ENCODE measurements at regions not wholly inside any gene's neighbourhood (a gene's known extent, or its start where the extent isn't known, plus 50 kb on each side); places are given as distances from the start of the nearest gene placed in this dataset.

DNA sequence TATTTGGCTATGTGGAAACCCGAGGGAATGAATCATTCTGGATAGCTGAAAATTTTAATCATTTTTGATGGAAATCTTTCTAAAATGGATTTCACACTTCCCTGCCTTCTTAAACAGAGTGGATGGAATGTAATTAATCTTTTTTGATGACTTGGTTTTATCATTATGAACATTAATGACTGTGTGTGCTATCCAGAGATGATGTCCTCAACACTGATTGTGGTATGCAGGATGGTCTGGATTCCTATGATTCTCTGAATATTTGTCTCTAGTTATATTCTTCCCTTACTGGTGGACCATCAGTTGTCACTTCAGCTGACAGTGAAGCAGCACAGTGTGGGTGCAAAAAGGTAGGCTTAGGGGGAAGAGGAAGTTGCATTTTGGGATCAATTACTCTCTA, 513.5 kb downstream of the LMO4 start:
- Histone ChIP-seq H3K27ac (no peak overlapping the region), H3K4me1 (no peaks in the 10 kb centered on the region), H3K9me3 (no peaks in the 10 kb centered on the region), H3K36me3 (no peaks in the 10 kb centered on the region), H3K4me3 (no peak overlapping the region), H3K27me3 (ENCODE audit: low read depth) (no peaks in the 10 kb centered on the region)
- ATAC-seq (no peak), DNase-seq (no peak)
- no peak for TF ChIP-seq CTCF (IDR thresholded peaks at IDR 0.05)
- intact Hi-C loops (cut with DNase I), result no loop called here

DNA sequence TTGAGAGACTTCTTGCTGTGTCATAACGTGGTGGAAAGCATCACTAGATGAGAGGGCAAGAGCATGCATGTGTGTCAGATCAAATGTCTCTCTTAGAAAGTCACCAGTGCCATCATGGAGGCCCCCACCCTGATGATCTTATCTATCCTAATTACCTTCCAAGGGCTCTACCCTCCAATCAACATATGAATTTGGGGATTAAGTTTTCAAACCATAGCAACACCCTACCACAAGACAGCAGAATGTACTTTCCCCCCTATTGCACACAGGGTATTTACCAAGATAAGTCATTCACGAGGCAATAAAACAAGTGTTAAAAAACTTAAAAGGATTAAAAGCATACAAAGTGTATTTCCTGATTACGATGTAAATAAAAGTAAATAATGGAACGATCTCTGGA, 515.6 kb downstream of the LMO4 start:
- Histone ChIP-seq H3K4me1 (no peaks in the 10 kb centered on the region), H3K9me3 (no peaks in the 10 kb centered on the region), H3K4me3 (no peak overlapping the region), H3K27me3 (ENCODE audit: low read depth) (no peaks in the 10 kb centered on the region), H3K36me3 (no peaks in the 10 kb centered on the region), H3K27ac (no peak overlapping the region)
- intact Hi-C loops (cut with DNase I), result no loop called here
- DNase-seq, result no peak
- no peak for ATAC-seq
- no peak for TF ChIP-seq CTCF (IDR thresholded peaks at IDR 0.05)

DNA sequence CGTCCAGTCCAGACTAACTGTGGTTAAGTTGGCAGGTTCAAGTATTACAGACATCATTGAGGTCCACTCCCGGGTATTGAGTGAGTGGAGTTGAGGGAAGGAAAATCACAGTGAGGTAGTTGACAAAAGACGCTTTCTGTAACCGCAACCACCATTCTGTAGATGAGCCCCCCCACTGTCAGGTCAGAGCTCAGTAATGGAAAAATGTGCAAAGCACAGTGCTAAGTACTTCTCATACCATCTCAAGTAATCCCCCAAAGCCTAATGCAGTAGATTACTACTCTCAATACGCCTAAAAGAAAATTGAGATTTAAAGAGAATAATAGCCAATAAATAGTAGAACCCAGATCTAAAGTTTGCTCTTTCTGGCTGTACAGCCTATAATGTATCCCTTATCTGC, 522.8 kb downstream of the LMO4 start:
- H3K9me3 ChIP-seq, result no peaks in the 10 kb centered on the region
- H3K27ac ChIP-seq, result no peak overlapping the region
- intact Hi-C loops (cut with DNase I), result no loop called here
- H3K4me3 ChIP-seq, result no peak overlapping the region
- H3K27me3 ChIP-seq (ENCODE audit: low read depth), result no peaks in the 10 kb centered on the region
- no peak for TF ChIP-seq CTCF (IDR thresholded peaks at IDR 0.05)
- no peaks in the 10 kb centered on the region for H3K36me3 ChIP-seq
- no peaks in the 10 kb centered on the region for H3K4me1 ChIP-seq
- no peak for DNase-seq
- no peak for ATAC-seq

- Histone ChIP-seq H3K27ac (no peak overlapping the region), H3K27me3 (ENCODE audit: low read depth) (no peaks in the 10 kb centered on the region), H3K9me3 (no peaks in the 10 kb centered on the region), H3K4me3 (no peak overlapping the region), H3K36me3 (no peaks in the 10 kb centered on the region), H3K4me1 (no peaks in the 10 kb centered on the region)
- TF ChIP-seq CTCF (IDR thresholded peaks at IDR 0.05), result no peak
- intact Hi-C loops (cut with DNase I), result no loop called here
- ATAC-seq (peak in 1 of 2 donors; percentile 85), DNase-seq (no peak)
Measured at GRCh38 chr1:87852410-87853161, 523.9 kb downstream of the LMO4 start.

GRCh38 chr1:87853576-87854351, 525.1 kb downstream of the LMO4 start:
- Histone ChIP-seq H3K4me3 (no peak overlapping the region), H3K36me3 (no peaks in the 10 kb centered on the region), H3K27me3 (ENCODE audit: low read depth) (no peaks in the 10 kb centered on the region), H3K27ac (no peak overlapping the region), H3K9me3 (no peaks in the 10 kb centered on the region), H3K4me1 (no peaks in the 10 kb centered on the region)
- no peak for TF ChIP-seq CTCF (IDR thresholded peaks at IDR 0.05)
- intact Hi-C loops (cut with DNase I), result no loop called here
- no peak for DNase-seq
- peak in 1 of 2 donors; percentile 30 for ATAC-seq
